H9 (cell line): ENCODE measurements at regions not wholly inside any gene's neighbourhood (a gene's known extent, or its start where the extent isn't known, plus 50 kb on each side); places are given as distances from the start of the nearest gene placed in this dataset.

Experiments used
- DNase-seq: peaks from one replicate; pipeline ENCODE4 v3.0.0-alpha.2; 2017
- H2AFZ ChIP-seq: one replicate; pipeline ENCODE4 v1.6.1; 2013; ENCODE audit warnings: mild to moderate bottlenecking, low read length, control low read depth, moderate library complexity
- H2AK5ac ChIP-seq: 2 replicates; pipeline ENCODE4 v1.6.1; 2013; ENCODE audit warnings: low read length, control low read depth, mixed read lengths; ENCODE audit not compliant: insufficient read length
- H2BK120ac ChIP-seq: one replicate; pipeline ENCODE4 v1.6.1; 2013; ENCODE audit warnings: low read depth, mild to moderate bottlenecking, low read length, control low read depth, inconsistent platforms; ENCODE audit not compliant: poor library complexity, severe bottlenecking
- H2BK12ac ChIP-seq: 2 replicates; pipeline ENCODE4 v1.6.1; 2013; ENCODE audit warnings: low read length, control low read depth, mixed read lengths, low read depth; ENCODE audit not compliant: insufficient read length
- H2BK15ac ChIP-seq: 2 replicates; pipeline ENCODE4 v1.6.1; 2013; ENCODE audit warnings: low read depth, low read length, control low read depth
- H2BK20ac ChIP-seq: one replicate; pipeline ENCODE4 v1.6.1; 2013; ENCODE audit warnings: low read depth, mild to moderate bottlenecking, low read length, control low read depth, inconsistent platforms; ENCODE audit not compliant: poor library complexity, severe bottlenecking
- H2BK5ac ChIP-seq: 2 replicates; pipeline ENCODE4 v1.6.1; 2013; ENCODE audit warnings: low read length, control low read depth, mixed read lengths; ENCODE audit not compliant: insufficient read length
- H3K14ac ChIP-seq: 2 replicates; pipeline ENCODE4 v1.6.1; 2013; ENCODE audit warnings: low read length, control low read depth; ENCODE audit not compliant: insufficient read depth
- H3K18ac ChIP-seq: 2 replicates; pipeline ENCODE4 v1.6.1; 2013; ENCODE audit warnings: low read depth, mild to moderate bottlenecking, mixed read lengths, low read length, control low read depth; ENCODE audit not compliant: insufficient read length
- H3K23ac ChIP-seq: 2 replicates; pipeline ENCODE4 v1.6.1; 2013; ENCODE audit warnings: low read length, control low read depth, mixed read lengths, low read depth; ENCODE audit not compliant: insufficient read length
- H3K23me2 ChIP-seq: 2 replicates; pipeline ENCODE4 v1.6.1; 2013; ENCODE audit warnings: low read depth, mild to moderate bottlenecking, mixed read lengths, low read length, control low read depth; ENCODE audit not compliant: insufficient read length, poor library complexity, severe bottlenecking
- H3K27ac ChIP-seq: 2 replicates; pipeline ENCODE4 v1.5.1; 2013; ENCODE audit warnings: low read length, control low read depth, mixed read lengths, low read depth; ENCODE audit not compliant: insufficient read length
- H3K27me3 ChIP-seq: 2 replicates; pipeline ENCODE4 v1.6.1; 2013; ENCODE audit warnings: low read length, control low read depth, inconsistent platforms; ENCODE audit not compliant: insufficient read depth
- H3K4ac ChIP-seq: 2 replicates; pipeline ENCODE4 v1.6.1; 2013; ENCODE audit warnings: low read depth, mild to moderate bottlenecking, control low read depth, inconsistent platforms, low read length, moderate library complexity
- H3K4me1 ChIP-seq: 2 replicates; pipeline ENCODE4 v1.6.1; 2013; ENCODE audit warnings: low read length, control low read depth, inconsistent platforms; ENCODE audit not compliant: insufficient read depth
- H3K4me2 ChIP-seq: 2 replicates; pipeline ENCODE4 v1.6.1; 2013; ENCODE audit warnings: low read length, control low read depth, mixed read lengths; ENCODE audit not compliant: insufficient read length, insufficient read depth
- H3K56ac ChIP-seq: 2 replicates; pipeline ENCODE4 v1.6.1; 2013; ENCODE audit warnings: low read depth, mild to moderate bottlenecking, mixed read lengths, low read length, control low read depth; ENCODE audit not compliant: insufficient read length
- H3K79me1 ChIP-seq: 2 replicates; pipeline ENCODE4 v1.6.1; 2013; ENCODE audit warnings: low read depth, mild to moderate bottlenecking, moderate library complexity, low read length, control low read depth, inconsistent platforms; ENCODE audit not compliant: insufficient read depth, poor library complexity, severe bottlenecking
- H3K79me2 ChIP-seq: 2 replicates; pipeline ENCODE4 v1.6.1; 2013; ENCODE audit warnings: low read length, control low read depth, inconsistent platforms; ENCODE audit not compliant: insufficient read depth
- H3K9ac ChIP-seq: 2 replicates; pipeline ENCODE4 v1.6.1; 2013; ENCODE audit warnings: low read length, control low read depth, mixed read lengths; ENCODE audit not compliant: insufficient read length; ENCODE audit errors: extremely low read depth
- H3K9me3 ChIP-seq: one replicate; pipeline ENCODE4 v1.6.1; 2013; ENCODE audit warnings: low read depth, low read length, inconsistent platforms; ENCODE audit not compliant: control insufficient read depth
- H3T11ph ChIP-seq: one replicate; pipeline ENCODE4 v1.6.1; 2013; ENCODE audit warnings: mild to moderate bottlenecking, low read length, control low read depth, inconsistent platforms
- H4K20me1 ChIP-seq: one replicate; pipeline ENCODE4 v1.6.1; 2013; ENCODE audit not compliant: control insufficient read depth, insufficient read length, insufficient read depth
- H4K5ac ChIP-seq: 2 replicates; pipeline ENCODE4 v1.6.1; 2013; ENCODE audit warnings: low read depth, mild to moderate bottlenecking, mixed read lengths, low read length, control low read depth; ENCODE audit not compliant: insufficient read length
- H4K8ac ChIP-seq: replicated peaks from 2 replicates; pipeline ENCODE4 v1.6.1; 2013; ENCODE audit warnings: low read length, control low read depth, mixed read lengths, low read depth; ENCODE audit not compliant: insufficient read length
- H4K91ac ChIP-seq: 2 replicates; pipeline ENCODE4 v1.6.1; 2013; ENCODE audit warnings: low read depth, mild to moderate bottlenecking, moderate library complexity, mixed read lengths, low read length, control low read depth; ENCODE audit not compliant: insufficient read length
- H3K27ac Mint-ChIP-seq, 3 experiments: 2 replicates in 2 of 3; 3 replicates in 1 of 3; pipeline ENCODE4 v1.8.0; 2020 to 2021; ENCODE audit warnings: mixed read lengths in 3 of 3, mild to moderate bottlenecking in 1 of 3, moderate library complexity in 1 of 3
- H3K27me3 Mint-ChIP-seq: 2 replicates; pipeline ENCODE4 v1.8.0; 2021; ENCODE audit warnings: low read depth, mild to moderate bottlenecking, moderate library complexity, mixed read lengths
- H3K36me3 Mint-ChIP-seq, 3 experiments: 2 replicates in 2 of 3; 3 replicates in 1 of 3; pipeline ENCODE4 v1.8.0; 2020 to 2021; ENCODE audit warnings: low read depth in 3 of 3, mixed read lengths in 3 of 3; ENCODE audit not compliant: insufficient read depth in 1 of 3
- H3K4me1 Mint-ChIP-seq, 2 experiments: 2 replicates each; pipeline ENCODE4 v1.8.0; 2020; ENCODE audit warnings: mixed read lengths in 2 of 2
- H3K4me3 Mint-ChIP-seq, 2 experiments: 2 replicates in 1 of 2; 3 replicates in 1 of 2; pipeline ENCODE4 v1.8.0; 2020 to 2021; ENCODE audit warnings: mild to moderate bottlenecking in 2 of 2, mixed read lengths in 2 of 2, moderate library complexity in 1 of 2
- H3K9me3 Mint-ChIP-seq, 2 experiments: 2 replicates in 1 of 2; 3 replicates in 1 of 2; pipeline ENCODE4 v1.8.0; 2020; ENCODE audit warnings: mild to moderate bottlenecking in 2 of 2, mixed read lengths in 2 of 2, moderate library complexity in 1 of 2
- WGBS: extraction: QIAGEN DNeasy Blood & Tissue Kit; methylation state at CpG from one replicate; pipeline ENCODE4 v1.1.7; 2013; ENCODE audit warnings: missing lambda C conversion rate, low lambda C conversion rate, mixed read lengths; ENCODE audit not compliant: insufficient read length; ENCODE audit errors: extremely low coverage; 5-methylcytosine and 5-hydroxymethylcytosine counted together
- TF ChIP-seq, protein P1 (sequence below): fragments of 200-600 bp; sonication (generic); conservative IDR thresholded peaks from 3 replicates; pipeline ENCODE4 v1.8.0; 2021; ENCODE audit warnings: antibody characterized with exemption, mild to moderate bottlenecking

DNA sequence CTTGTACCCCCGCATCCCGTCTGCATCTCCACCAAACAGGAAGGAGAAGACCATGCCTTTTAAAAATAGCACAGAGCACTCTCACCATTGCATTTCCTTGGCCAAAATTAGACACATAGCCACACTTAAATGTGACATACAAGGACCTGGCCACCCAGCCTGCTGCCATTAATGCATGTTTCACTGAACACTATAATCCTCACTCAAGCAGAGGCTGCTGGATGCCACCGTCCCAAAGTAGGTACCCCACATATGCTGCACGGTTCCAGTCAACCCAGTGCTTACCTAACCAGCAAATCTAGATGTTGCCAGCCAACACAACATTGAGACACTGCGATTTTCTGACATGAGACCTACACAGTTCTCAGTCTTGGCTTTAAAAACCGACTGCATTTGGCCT, 107.7 kb downstream of the ADSS2 start:
- Histone ChIP-seq H3K14ac (no peak overlapping the region), H2BK15ac (no peak overlapping the region), H2AFZ (no peak overlapping the region), H3K27me3 (no peaks in the 10 kb centered on the region), H3K4ac (no peak overlapping the region), H3K9me3 (no peaks in the 10 kb centered on the region), H4K8ac (no peak overlapping the region), H2BK120ac (no peak overlapping the region), H3K9ac (no peak overlapping the region), H3K27ac (no peak overlapping the region), H4K20me1 (no peaks in the 10 kb centered on the region), H3K4me1 (peaks cover 3% of the 10 kb centered on the region; the same call in 1 of the 2 replicates), H4K91ac (no peak overlapping the region), H3K79me2 (no peaks in the 10 kb centered on the region), H2BK12ac (no peak overlapping the region), H4K5ac (no peak overlapping the region), H3K79me1 (no peaks in the 10 kb centered on the region), H3K23ac (no peak overlapping the region), H2AK5ac (no peak overlapping the region), H3K56ac (no peak overlapping the region), H3K4me2 (no peak overlapping the region), H2BK20ac (no peak overlapping the region), H3T11ph (no peak overlapping the region), H3K23me2 (no peaks in the 10 kb centered on the region), H2BK5ac (no peak overlapping the region), H3K18ac (no peak overlapping the region)
- Mint-ChIP-seq H3K36me3 (no peaks in the 10 kb centered on the region), H3K9me3 (no peaks in the 10 kb centered on the region), H3K27ac (no peak overlapping the region; a peak in 1 of 7 replicates), H3K27me3 (no peaks in the 10 kb centered on the region), H3K4me3 (no peak overlapping the region), H3K4me1 (peaks cover 21 to 24% of the 10 kb centered on the region in 2 experiments)
- no CpG with 5 or more reads among the region's 6 CpGs for WGBS
- no peak for DNase-seq
- TF ChIP-seq, protein P1, sequence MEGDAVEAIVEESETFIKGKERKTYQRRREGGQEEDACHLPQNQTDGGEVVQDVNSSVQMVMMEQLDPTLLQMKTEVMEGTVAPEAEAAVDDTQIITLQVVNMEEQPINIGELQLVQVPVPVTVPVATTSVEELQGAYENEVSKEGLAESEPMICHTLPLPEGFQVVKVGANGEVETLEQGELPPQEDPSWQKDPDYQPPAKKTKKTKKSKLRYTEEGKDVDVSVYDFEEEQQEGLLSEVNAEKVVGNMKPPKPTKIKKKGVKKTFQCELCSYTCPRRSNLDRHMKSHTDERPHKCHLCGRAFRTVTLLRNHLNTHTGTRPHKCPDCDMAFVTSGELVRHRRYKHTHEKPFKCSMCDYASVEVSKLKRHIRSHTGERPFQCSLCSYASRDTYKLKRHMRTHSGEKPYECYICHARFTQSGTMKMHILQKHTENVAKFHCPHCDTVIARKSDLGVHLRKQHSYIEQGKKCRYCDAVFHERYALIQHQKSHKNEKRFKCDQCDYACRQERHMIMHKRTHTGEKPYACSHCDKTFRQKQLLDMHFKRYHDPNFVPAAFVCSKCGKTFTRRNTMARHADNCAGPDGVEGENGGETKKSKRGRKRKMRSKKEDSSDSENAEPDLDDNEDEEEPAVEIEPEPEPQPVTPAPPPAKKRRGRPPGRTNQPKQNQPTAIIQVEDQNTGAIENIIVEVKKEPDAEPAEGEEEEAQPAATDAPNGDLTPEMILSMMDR: no peak
